IMR-90 (cell line): ENCODE measurements at regions not wholly inside any gene's neighbourhood (a gene's known extent, or its start where the extent isn't known, plus 50 kb on each side); places are given as distances from the start of the nearest gene placed in this dataset.

Experiments
- ATAC-seq: fragments of 200-7000 bp; cut with Tn5 transposase; 2 replicates; pipeline ENCODE4 v1.9.1; 2020; ENCODE audit warnings: low read depth, mild to moderate bottlenecking, moderate library complexity
- BruUV-seq: library from RNA; stranded (reverse); fragments of 400-500 nt; replicated peaks from 2 replicates; lab custom pipeline; 2021; lab: Mats Ljungman, UMichigan
- CTCF ChIA-PET: fragments of 300-600 bp; formaldehyde crosslinking; extraction: SDS; loops from one replicate; lab custom pipeline; 2021; ENCODE audit warnings: antibody characterized with exemption; lab: Yijun Ruan, JAX
- POLR2A ChIA-PET: fragments of 300-600 bp; sonication (Branson Sonifier 250); formaldehyde crosslinking; loops from one replicate; lab custom pipeline; 2022; ENCODE audit warnings: antibody characterized with exemption; ENCODE audit not compliant: unreplicated experiment; lab: Charles Lee
- DNase-seq: peaks from one replicate; pipeline ENCODE4 v3.0.0; 2013
- H2AFZ ChIP-seq: replicated peaks from 2 replicates; pipeline ENCODE3; 2013; ENCODE audit warnings: low read length, mild to moderate bottlenecking; ENCODE audit not compliant: poor library complexity
- H2AK5ac ChIP-seq: 2 replicates; pipeline ENCODE4 v1.6.1; 2013; ENCODE audit warnings: low read depth, low read length, inconsistent platforms
- H2AK9ac ChIP-seq: replicated peaks from 2 replicates; pipeline ENCODE3; 2013; ENCODE audit warnings: mild to moderate bottlenecking, low read depth, low read length, moderate library complexity; ENCODE audit not compliant: poor library complexity
- H2BK120ac ChIP-seq: 2 replicates; pipeline ENCODE4 v1.6.1; 2013; ENCODE audit warnings: low read depth, low read length, inconsistent platforms
- H2BK15ac ChIP-seq: 3 replicates; pipeline ENCODE4 v1.6.1; 2013; ENCODE audit warnings: low read depth, low read length, inconsistent platforms
- H2BK20ac ChIP-seq: 2 replicates; pipeline ENCODE4 v1.6.1; 2013; ENCODE audit warnings: low read depth, mild to moderate bottlenecking, inconsistent platforms, low read length, moderate library complexity
- H2BK5ac ChIP-seq: 2 replicates; pipeline ENCODE4 v1.6.1; 2013; ENCODE audit warnings: mild to moderate bottlenecking, low read depth, low read length, inconsistent platforms; ENCODE audit not compliant: poor library complexity, severe bottlenecking
- H3K14ac ChIP-seq: replicated peaks from 2 replicates; pipeline ENCODE4 v1.6.1; 2013; ENCODE audit warnings: low read depth, low read length, inconsistent platforms
- H3K18ac ChIP-seq: 2 replicates; pipeline ENCODE4 v1.6.1; 2013; ENCODE audit warnings: low read depth, low read length, control low read depth
- H3K23ac ChIP-seq: 2 replicates; pipeline ENCODE4 v1.6.1; 2013; ENCODE audit warnings: low read depth, low read length, inconsistent platforms
- H3K27ac ChIP-seq: 2 replicates; pipeline ENCODE4 v1.5.1; 2013; ENCODE audit warnings: mild to moderate bottlenecking, control low read depth, low read length; ENCODE audit not compliant: insufficient read depth
- H3K27me3 ChIP-seq: 2 replicates; pipeline ENCODE4 v1.6.1; 2013; ENCODE audit warnings: low read length; ENCODE audit not compliant: control insufficient read depth, insufficient read depth
- H3K36me3 ChIP-seq: 2 replicates; pipeline ENCODE4 v1.6.1; 2013; ENCODE audit warnings: low read length, mixed read lengths; ENCODE audit not compliant: control insufficient read depth, insufficient read depth
- H3K4ac ChIP-seq: 2 replicates; pipeline ENCODE4 v1.6.1; 2013; ENCODE audit warnings: low read depth, low read length, inconsistent platforms
- H3K4me1 ChIP-seq: 2 replicates; pipeline ENCODE4 v1.6.1; 2013; ENCODE audit warnings: low read length, mixed read lengths; ENCODE audit not compliant: control insufficient read depth, insufficient read depth
- H3K4me2 ChIP-seq: 2 replicates; pipeline ENCODE4 v1.6.1; 2013; ENCODE audit warnings: low read depth, mild to moderate bottlenecking, control low read depth, low read length, moderate library complexity
- H3K4me3 ChIP-seq: 2 replicates; pipeline ENCODE4 v1.5.1; 2013; ENCODE audit warnings: low read depth, mild to moderate bottlenecking, control low read depth, low read length, moderate library complexity; ENCODE audit not compliant: insufficient read depth
- H3K56ac ChIP-seq: 2 replicates; pipeline ENCODE4 v1.6.1; 2013; ENCODE audit warnings: low read length, inconsistent platforms; ENCODE audit not compliant: insufficient read depth; ENCODE audit errors: extremely low read depth
- H3K79me1 ChIP-seq, 2 experiments: 2 replicates each; pipeline ENCODE4 v1.6.1; 2013; ENCODE audit warnings: low read length in 2 of 2, inconsistent platforms in 1 of 2, low read depth in 1 of 2
- H3K9ac ChIP-seq: 2 replicates; pipeline ENCODE4 v1.6.1; 2013; ENCODE audit warnings: low read depth, low read length, control low read depth
- H3K9me1 ChIP-seq: 2 replicates; pipeline ENCODE4 v1.6.1; 2013; ENCODE audit warnings: low read length, inconsistent platforms; ENCODE audit not compliant: insufficient read depth
- H3K9me3 ChIP-seq: 2 replicates; pipeline ENCODE4 v1.6.1; 2013; ENCODE audit warnings: low read length; ENCODE audit not compliant: control insufficient read depth, insufficient read depth
- H4K20me1 ChIP-seq: 2 replicates; pipeline ENCODE4 v1.6.1; 2013; ENCODE audit warnings: low read length, inconsistent platforms; ENCODE audit not compliant: insufficient read depth
- H4K5ac ChIP-seq: 2 replicates; pipeline ENCODE4 v1.6.1; 2013; ENCODE audit warnings: mild to moderate bottlenecking, low read depth, low read length, control low read depth
- H4K8ac ChIP-seq, 2 experiments: 2 replicates each; pipeline ENCODE4 v1.6.1; 2013; ENCODE audit warnings: low read depth in 2 of 2, low read length in 2 of 2, control low read depth in 1 of 2, inconsistent platforms in 1 of 2
- H4K91ac ChIP-seq: 2 replicates; pipeline ENCODE4 v1.6.1; 2013; ENCODE audit warnings: low read depth, low read length, inconsistent platforms; ENCODE audit not compliant: insufficient read depth
- BHLHE40 ChIP-seq: fragments of 150-350 bp; IDR thresholded peaks from 2 replicates; pipeline ENCODE4 v1.6.1; 2016; ENCODE audit warnings: mild to moderate bottlenecking, low read depth, low read length
- CHD1 ChIP-seq: IDR thresholded peaks from 2 replicates; pipeline ENCODE4 v1.6.1; 2012; ENCODE audit warnings: low read depth, low read length, improper control_type of control experiment
- MAFK ChIP-seq: IDR thresholded peaks from 2 replicates; pipeline ENCODE4 v1.6.1; 2012; ENCODE audit warnings: low read depth, low read length, improper control_type of control experiment
- MAZ ChIP-seq: IDR thresholded peaks from 2 replicates; pipeline ENCODE4 v1.6.1; 2012; ENCODE audit warnings: low read depth, mild to moderate bottlenecking, low read length, improper control_type of control experiment, moderate library complexity, borderline replicate concordance
- NFE2L2 ChIP-seq: fragments of 150-350 bp; IDR thresholded peaks from 2 replicates; pipeline ENCODE4 v1.6.1; 2016; ENCODE audit warnings: low read depth, mild to moderate bottlenecking, low read length
- POLR2A ChIP-seq: IDR thresholded peaks from 2 replicates; pipeline ENCODE4 v1.6.1; 2012; ENCODE audit warnings: mild to moderate bottlenecking, low read depth, low read length
- RAD21 ChIP-seq: IDR thresholded peaks from 2 replicates; pipeline ENCODE4 v1.6.1; 2012; ENCODE audit warnings: low read length, improper control_type of control experiment
- RCOR1 ChIP-seq: IDR thresholded peaks from 2 replicates; pipeline ENCODE4 v1.6.1; 2012; ENCODE audit warnings: mild to moderate bottlenecking, low read length, improper control_type of control experiment; ENCODE audit not compliant: insufficient replicate concordance
- RFX5 ChIP-seq: IDR thresholded peaks from 2 replicates; pipeline ENCODE4 v1.8.0; 2012; ENCODE audit warnings: low read depth, mild to moderate bottlenecking, low read length, moderate library complexity
- SMC3 ChIP-seq: fragments of 150-350 bp; IDR thresholded peaks from 2 replicates; pipeline ENCODE4 v1.6.1; 2016; ENCODE audit warnings: low read depth, mild to moderate bottlenecking, antibody characterized with exemption, low read length, moderate library complexity
- WGBS, 2 experiments: methylation state at CpG; one replicate each; pipeline versions ENCODE4 v1.1.5 to v1.1.7; 2013; ENCODE audit warnings: missing lambda C conversion rate in 2 of 2; ENCODE audit not compliant: insufficient read length in 1 of 2; ENCODE audit errors: extremely low coverage in 2 of 2; 5-methylcytosine and 5-hydroxymethylcytosine counted together
- dilution Hi-C: fragments of 300-500 bp; cut with HindIII; formaldehyde crosslinking; loops from one replicate; pipeline ENCODE4 v1.14.3; 2018; ENCODE audit warnings: low sequenced_read_pairs; ENCODE audit not compliant: unreplicated experiment
- in situ Hi-C: fragments of 300-500 bp; cut with MboI; formaldehyde crosslinking; loops from 3 replicates; pipeline ENCODE4 v1.14.3; 2019; ENCODE audit warnings: low sequenced_read_pairs, inconsistent platforms, mixed read lengths
- intact Hi-C: fragments of 100-400 bp; cut with micrococcal nuclease; formaldehyde crosslinking; loops from 2 replicates; pipeline ENCODE4 v1.10.0; 2022
- TF ChIP-seq, protein P1 (sequence below): fragments of 150-350 bp; IDR thresholded peaks from 2 replicates; pipeline ENCODE4 v1.6.1; 2017; ENCODE audit warnings: mild to moderate bottlenecking, antibody characterized with exemption, low read length, low read depth
- TF ChIP-seq, protein P2 (sequence below): fragments of 150-350 bp; IDR thresholded peaks from 2 replicates; pipeline ENCODE4 v1.6.1; 2016; ENCODE audit warnings: low read depth, mild to moderate bottlenecking, low read length, moderate library complexity, borderline replicate concordance

DNA sequence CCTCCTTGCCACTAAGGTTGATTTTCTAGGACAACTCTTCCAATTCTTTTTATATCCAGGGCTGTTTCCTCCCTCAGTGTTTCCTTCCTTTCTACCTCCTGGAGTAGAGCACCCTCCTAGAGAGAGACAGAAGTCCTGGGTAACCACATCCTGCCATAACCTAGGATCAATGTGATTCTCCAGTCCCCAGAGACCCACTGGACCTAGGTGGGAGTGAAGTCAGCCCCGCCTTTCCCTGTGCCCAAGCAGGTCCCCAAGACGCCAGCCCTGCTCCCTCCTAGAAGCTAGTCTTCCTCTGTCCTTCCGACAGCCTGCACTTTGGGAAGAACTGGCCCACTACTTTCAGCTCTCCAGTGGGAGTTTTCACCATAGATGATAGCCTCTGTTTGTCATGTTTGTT is 166.8 kb upstream of the PLEKHG7 start:
- Histone ChIP-seq H4K20me1 (no peaks in the 10 kb centered on the region), H2BK5ac (no peak overlapping the region), H2AK9ac (no peak overlapping the region), H2AFZ (no peak overlapping the region), H4K5ac (no peak overlapping the region), H3K4me2 (no peak overlapping the region), H3K4me1 (peaks cover 8% of the 10 kb centered on the region; the same call in 1 of the 2 replicates), H3K14ac (no peak overlapping the region), H3K27me3 (no peaks in the 10 kb centered on the region), H3K4me3 (no peak overlapping the region), H2BK15ac (no peak overlapping the region), H3K36me3 (no peaks in the 10 kb centered on the region), H3K9ac (no peak overlapping the region), H2BK120ac (no peak overlapping the region), H2AK5ac (no peak overlapping the region), H3K9me3 (no peaks in the 10 kb centered on the region), H2BK20ac (no peak overlapping the region), H3K79me1 (no peaks in the 10 kb centered on the region), H3K9me1 (no peaks in the 10 kb centered on the region), H4K8ac (no peak overlapping the region), H4K91ac (no peak overlapping the region), H3K4ac (no peak overlapping the region), H3K23ac (no peak overlapping the region), H3K18ac (no peak overlapping the region), H3K27ac (no peak overlapping the region), H3K56ac (no peak overlapping the region)
- WGBS, 2 experiments = no CpG with 5 or more reads among the region's 3 CpGs
- DNase-seq (no peak), ATAC-seq (no peak)
- intact Hi-C loops = no loop called here
- no peak for TF ChIP-seq BHLHE40
- TF ChIP-seq RCOR1 = no peak
- no peak for TF ChIP-seq MAZ
- TF ChIP-seq, protein P1, sequence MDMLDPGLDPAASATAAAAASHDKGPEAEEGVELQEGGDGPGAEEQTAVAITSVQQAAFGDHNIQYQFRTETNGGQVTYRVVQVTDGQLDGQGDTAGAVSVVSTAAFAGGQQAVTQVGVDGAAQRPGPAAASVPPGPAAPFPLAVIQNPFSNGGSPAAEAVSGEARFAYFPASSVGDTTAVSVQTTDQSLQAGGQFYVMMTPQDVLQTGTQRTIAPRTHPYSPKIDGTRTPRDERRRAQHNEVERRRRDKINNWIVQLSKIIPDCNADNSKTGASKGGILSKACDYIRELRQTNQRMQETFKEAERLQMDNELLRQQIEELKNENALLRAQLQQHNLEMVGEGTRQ = no peak
- no peak for TF ChIP-seq CHD1
- no peak for TF ChIP-seq SMC3
- TF ChIP-seq POLR2A = no peak
- TF ChIP-seq MAFK = no peak
- TF ChIP-seq NFE2L2 = no peak
- TF ChIP-seq RAD21 = no peak
- TF ChIP-seq, protein P2, sequence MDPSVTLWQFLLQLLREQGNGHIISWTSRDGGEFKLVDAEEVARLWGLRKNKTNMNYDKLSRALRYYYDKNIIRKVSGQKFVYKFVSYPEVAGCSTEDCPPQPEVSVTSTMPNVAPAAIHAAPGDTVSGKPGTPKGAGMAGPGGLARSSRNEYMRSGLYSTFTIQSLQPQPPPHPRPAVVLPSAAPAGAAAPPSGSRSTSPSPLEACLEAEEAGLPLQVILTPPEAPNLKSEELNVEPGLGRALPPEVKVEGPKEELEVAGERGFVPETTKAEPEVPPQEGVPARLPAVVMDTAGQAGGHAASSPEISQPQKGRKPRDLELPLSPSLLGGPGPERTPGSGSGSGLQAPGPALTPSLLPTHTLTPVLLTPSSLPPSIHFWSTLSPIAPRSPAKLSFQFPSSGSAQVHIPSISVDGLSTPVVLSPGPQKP = no peak
- no peak for TF ChIP-seq RFX5
- POLR2A ChIA-PET = no interaction called here
- dilution Hi-C loops = no loop called here
- in situ Hi-C loops = no loop called here
- no TSS peak for BruUV-seq
- CTCF ChIA-PET = no interaction called here
